Stimulated activated CD4-positive, alpha-beta T cell treated with anti-CD3 and anti-CD28 coated beads, Interleukin-4, amount 100 ng/mL, for 24 hours (primary cell): ENCODE measurements at regions not wholly inside any gene's neighbourhood (a gene's known extent, or its start where the extent isn't known, plus 50 kb on each side); places are given as distances from the start of the nearest gene placed in this dataset.
"Not testable (repeated sequence)": the region's sequence is repeated elsewhere in the genome, so short reads cannot be mapped to it uniquely, and the experiment has no call there.

Experiments used
- DNase-seq: peaks from one replicate; pipeline ENCODE4 v3.0.0-alpha.2; 2020

DNA sequence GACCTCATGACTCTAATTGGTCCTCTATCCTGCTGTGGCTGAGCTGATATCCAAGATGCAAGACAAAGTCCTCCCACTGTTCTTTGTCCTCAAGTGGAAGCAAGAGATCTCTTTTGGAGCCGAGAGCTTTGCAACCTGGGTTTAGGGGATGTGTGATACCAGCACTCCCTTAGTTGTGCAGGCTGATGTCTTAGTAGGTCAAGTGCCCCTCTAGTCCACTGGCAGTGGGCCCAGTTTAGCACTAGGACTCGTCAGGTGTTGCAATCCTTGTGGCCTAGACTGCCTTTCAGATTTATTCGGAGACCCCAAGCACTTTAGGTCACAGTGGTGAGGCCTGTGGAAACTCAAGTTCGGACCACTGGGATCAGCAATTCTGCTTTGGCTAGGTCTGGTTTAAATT is 64.0 kb downstream of the GPRASP3 start:
- no peak for DNase-seq

DNA sequence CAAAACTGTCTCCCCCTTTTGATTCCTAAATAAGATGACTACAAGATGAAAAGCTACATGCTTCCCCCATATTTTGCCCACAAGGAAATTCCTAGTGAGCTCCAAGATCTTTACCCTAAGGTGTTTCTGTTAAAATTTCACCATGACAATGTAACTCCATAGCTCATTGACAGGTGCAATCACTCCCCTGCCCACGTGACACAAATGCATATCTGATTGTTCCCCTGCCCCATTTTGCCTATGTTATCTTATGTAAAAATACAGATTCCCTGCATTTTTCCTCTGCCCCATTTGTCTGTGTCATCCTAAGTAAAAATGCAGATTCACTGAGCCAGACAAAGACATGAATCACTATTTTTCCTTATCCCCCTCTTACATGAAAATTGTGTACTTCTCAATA is 66.7 kb downstream of the GPRASP3 start:
- no peak for DNase-seq

DNA sequence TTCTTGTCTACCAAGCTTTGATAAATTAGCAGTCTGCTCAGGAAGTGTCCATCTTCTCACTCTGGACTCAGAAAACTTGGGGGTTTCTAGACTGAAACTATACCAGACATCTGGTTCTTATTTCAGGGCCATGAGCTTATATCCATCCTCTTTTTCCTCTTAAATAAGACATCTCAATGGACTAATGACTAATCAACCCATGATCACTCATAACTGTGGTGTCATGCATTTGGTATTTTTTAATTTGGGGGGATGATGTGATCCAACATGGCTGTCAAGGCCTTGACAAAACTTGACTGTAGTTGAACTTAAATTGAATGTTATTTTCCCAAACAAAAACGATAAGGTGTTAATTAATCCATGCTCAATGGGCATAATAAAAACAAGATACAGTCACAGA is 87.8 kb downstream of the GPRASP3 start:
- DNase-seq, result no peak

DNA sequence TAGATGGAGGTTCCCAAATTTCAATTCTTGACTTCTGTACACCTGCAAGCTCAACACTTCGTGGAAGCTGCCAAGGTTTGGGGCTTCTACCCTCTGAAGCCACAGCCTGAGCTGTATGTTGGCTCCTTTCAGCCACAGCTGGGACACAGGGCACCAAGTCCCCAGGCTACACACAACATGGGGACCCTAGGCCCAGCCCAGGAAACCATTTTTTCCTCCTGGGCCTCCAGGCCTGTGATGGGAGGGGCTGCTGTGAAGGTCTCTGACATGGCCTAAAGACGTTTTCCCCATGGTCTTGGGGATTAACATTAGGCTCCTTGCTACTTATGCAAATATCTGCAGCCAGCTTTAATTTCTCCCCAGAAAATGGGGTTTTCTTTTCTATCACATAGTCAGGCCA is 97.7 kb downstream of the GPRASP3 start:
- not testable (repeated sequence) for DNase-seq

DNA sequence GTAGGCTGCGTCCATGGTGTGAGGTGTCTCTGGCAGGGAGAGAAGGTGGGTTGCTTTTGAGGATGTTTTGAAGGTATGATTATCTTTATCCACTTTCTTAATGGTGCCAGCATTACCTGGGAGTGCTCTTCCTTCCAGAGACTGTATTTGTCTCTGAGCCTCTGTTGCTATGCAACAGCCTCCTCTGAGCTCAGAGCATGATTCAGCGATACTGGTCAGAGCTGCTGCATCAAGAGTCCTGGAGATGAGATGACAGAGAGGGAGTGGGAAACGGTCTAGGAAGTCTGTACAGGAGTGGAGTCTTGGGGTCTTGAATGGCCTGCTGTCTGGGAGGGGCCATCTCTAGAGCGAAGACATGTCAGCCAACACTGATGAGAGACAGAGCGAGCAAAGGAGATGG is 104.4 kb upstream of the RAB40AL start:
- no peak for DNase-seq

DNA sequence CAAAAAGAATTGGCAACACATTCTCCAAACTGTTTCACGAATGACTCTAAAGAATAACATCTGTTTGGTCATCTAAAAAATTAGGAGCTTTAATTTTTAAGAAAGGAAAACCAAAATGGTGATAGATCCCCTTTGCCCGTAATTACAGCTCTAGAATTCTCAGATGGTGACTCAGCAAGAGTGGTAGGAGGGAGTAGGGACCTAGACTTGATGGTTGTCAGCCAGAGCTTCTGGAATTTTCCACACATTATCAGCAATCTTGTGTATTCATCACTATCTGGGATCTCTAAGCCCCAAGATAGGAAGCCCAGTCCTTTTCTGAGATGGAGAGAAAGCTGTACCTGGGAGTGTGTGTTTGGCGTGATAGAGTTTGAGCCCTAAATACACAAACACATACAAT is 103.9 kb upstream of the RAB40AL start:
- DNase-seq, result no peak

DNA sequence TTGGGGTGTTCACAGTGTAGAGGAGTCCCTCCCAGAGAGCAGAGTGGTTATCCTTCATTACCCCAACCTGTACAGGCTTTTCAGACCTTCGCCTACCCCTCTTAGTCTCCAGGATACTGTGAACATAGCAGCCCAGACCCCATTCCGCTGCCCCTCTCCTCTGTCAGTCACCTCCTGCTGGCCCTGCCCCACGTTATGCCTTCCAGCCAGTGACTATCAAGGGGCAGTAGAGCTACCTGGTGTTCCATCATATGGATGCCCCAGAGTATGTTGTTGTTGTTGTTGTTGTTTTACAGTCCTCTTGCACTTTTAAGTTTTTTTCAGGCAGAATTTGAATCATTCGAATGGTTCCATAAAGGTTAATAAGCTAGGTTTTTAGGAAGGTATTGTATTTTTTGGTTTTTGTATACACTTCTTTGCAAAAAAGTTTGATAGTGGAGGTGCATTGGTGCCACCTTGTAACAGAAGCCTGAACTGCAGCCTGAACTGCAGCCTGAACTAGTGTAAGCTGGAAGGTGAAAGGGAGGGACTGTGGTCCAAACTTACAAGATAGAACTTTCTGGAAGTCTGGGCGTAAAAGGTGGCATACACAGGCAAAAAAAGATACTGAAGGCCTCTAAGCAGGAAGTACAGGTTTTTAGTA is 101.4 kb upstream of the RAB40AL start:
- DNase-seq, result no peak

DNA sequence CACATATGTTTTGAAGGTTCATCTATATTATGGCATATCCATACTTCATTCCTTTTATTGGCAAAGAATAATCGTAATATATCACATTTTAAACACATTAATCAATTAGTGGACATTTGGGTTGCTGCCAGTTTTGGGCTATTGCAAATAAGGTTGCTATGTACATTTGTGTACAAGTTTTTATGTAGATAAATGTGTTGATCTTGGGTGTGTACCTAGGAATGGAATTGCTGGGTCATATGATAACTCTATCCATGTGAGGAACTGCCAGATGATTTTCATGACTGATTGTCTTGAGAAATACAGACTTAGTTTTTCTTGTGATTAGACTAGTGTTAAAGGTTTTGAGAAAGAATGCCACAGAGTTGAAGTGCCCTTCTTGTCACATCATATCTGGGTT is 99.2 kb upstream of the RAB40AL start:
- DNase-seq, result no peak

DNA sequence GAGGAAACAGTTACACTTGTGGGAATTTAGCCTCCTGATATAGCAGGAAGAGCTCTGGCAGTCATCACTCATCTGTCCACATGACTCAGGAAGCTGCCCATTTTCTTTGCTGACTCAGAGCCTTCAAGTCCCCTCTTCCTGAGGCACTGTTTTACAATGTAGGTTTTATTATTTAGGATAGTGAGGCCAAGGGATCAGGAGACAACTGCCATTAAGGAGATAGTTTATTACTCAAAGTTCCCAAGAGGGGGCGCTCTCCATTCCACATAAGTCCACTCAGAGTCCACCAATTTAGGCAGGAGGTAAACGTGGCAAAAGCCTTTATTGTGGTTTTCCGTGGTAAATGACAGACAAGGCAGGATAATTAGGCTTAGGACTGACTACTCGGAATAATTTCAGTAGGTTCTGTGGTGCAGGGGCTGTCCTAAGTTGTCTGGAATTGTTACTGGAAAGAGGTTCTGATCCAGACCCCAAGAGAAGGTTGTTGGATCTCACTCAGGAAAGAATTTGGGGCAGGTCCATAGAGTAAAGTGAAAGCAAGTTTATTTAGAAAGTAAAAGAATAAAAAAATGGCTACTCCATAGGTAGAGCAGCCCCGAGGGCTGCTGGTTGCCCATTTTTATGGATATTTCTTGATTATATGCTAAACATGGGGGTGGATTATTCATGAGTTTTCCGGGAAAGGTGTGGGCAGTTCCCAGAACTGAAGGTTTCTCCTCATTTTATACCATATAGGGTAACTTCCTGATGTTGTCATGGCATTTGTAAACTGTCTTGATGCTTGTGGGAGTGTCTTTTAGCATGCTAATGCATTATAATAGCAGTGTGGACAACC is 96.0 kb upstream of the RAB40AL start:
- no peak for DNase-seq

DNA sequence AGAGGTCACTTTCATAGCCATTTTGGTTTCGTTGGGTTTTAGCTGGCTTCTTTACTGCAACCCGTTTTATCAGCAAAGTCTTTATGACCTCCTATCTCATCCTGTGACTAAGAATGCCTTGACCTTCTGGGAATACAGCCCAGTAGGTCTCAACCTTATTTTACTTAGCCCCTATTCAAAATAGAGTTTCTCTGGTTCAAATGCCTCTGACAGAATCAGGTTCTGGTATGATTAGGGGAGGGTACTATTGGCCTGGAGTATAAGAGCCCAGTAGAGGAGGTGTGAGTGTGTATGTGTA is 95.4 kb upstream of the RAB40AL start:
- no peak for DNase-seq

DNA sequence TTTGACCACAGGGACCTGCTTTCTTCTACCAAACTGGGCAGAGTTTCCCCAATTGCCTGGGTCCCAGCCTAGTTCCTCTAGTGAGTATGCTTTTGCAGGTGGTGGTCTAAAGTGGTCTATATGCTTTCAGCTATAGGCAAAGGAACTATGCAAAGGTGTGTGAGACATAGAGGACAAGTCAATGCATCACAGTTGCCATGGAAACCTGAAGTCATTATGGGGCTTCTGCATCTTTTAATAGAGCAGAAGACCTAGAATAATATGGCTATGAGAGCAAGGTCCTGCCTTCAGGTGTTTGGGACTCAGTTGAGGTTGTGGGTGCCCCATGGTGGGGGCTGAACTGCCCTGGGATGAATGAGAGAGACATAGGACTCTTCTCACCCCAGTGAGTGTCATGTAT is 92.1 kb upstream of the RAB40AL start:
- DNase-seq, result no peak

DNA sequence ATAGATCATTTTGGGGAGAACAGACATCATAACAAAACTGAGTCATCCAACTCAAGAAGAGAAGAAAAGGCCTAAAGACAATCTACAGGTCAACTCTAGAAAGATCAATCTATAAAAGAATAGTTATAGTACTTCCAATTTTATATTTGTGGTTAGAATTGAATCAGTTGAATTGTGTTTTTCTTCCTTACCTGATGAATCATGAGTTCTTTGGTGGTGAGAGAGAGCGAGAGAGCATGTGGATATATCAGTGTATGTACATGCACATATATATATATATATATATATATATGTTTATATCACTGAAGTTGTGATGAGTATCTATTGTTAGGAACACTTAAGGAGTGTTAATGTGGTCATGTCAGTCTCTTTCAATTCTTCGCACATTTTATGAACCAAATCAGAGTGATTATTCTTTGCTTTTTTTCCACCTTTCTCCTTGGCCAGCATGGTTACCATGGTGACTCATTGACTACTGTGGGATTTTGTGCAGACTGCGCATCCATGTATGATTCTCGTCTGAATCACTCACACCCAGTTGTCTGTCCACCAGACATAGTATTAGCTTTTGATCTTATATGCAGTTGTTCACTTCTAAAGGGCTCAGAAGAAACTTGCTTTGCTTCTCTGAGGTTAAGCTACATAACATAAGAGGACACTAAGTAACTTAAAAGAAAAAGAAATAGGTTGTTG is 90.4 kb upstream of the RAB40AL start:
- no peak for DNase-seq

DNA sequence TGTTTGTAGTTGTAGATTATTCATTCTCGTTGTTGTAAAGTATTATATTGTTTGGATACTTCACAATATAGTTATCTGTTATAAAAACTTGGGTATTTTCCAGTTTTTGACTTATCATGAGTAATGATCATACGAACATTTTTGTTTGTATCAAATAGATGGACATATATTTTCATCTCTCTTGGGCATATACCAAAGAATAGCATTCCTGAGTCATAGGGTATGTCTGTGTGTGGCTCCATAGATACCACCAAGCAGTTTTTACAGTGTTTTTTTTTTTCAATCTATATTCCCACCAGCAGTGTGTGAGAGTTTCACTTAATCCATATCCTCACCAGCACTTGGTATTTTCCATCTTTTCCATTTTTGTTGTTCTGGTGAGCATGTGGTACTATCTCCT is 89.7 kb upstream of the RAB40AL start:
- DNase-seq, result no peak

DNA sequence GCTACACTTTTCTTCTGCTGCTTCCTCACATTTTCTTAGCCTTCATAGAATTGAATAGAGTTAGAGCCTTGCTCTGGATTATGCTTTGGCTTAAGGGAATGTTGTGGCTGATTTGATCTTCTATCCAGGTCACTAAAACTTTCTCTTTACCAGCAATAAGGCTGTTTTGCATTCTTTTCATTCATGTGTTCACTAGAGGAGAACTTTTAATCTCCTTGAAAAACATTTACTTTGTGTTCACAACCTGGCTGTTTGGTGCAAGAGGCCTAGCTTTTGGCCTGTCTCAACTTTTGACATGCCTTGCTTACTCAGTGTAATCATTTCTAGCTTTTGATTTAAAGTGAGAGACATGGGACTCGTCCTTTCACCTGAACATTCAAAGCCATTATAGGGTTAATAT is 87.7 kb upstream of the RAB40AL start:
- DNase-seq, result no peak

DNA sequence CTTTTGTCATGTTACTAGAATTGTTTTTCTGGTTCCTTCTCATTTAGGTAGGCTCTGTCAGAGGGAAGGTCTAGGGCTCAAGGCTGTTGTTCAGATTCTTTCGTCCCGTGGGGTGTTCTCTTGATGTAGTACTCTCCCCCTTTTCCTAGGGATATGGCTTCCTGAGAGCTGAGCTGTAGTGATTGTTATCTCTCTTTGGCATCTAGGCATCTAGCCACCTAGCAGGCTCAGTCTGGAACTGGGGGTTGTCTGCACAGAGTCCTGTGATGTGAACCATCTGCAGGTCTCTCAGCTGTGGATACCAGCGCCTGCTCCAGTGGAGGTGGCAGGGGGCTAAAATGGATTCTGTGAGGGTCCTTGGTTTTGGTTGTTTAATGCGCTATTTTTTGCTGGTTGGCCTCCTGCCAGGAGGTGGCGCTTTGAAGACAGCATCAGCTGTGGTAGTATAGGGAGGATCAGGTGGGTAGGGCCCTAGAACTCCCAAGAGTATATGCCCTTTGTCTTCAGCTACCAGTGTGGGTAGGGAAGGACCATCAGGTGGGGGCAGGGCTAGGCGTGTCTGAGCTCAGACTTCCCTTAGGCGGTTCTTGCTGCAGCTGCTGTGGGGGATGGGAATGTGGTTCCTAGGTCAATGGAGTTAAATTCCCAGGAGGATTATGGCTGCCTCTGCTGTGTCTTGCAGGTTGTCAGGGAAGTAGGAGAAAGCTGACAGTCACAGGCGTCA is 78.1 kb upstream of the RAB40AL start:
- not testable (repeated sequence) for DNase-seq

DNA sequence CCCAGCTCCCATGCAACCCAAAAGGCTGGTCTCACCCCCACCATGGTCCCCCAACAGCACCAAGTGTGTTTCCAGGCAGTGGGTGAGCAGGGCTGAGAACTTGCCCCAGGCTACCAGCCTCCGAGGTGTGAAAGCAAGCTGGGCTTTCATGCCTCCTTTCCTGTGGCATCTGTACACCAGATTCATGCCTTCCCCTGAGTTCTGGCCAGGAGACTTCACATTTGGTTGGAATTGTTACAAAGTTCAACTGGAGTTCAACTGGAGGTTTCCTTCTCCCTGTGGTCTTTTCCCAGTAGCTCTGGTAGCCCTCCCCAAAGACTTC is 77.6 kb upstream of the RAB40AL start:
- no peak for DNase-seq

DNA sequence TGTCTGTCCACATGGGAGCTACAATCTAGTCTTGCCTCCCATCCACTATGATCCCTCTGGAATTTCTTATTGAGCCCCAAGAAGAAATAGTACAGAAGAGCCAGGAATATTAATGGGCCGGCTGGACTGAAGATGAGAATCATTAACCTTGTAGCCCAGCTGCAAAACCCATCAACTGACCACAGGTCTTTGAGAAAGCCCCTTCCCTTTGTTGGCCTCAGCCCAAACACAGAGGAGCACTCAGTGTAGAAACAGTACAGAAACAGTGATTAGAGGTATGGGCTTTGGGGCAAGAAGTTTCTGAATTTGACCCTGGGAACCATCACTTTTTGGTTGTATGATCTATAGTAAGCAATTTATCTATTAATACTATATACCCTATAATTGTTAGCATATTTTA is 76.8 kb upstream of the RAB40AL start:
- no peak for DNase-seq

DNA sequence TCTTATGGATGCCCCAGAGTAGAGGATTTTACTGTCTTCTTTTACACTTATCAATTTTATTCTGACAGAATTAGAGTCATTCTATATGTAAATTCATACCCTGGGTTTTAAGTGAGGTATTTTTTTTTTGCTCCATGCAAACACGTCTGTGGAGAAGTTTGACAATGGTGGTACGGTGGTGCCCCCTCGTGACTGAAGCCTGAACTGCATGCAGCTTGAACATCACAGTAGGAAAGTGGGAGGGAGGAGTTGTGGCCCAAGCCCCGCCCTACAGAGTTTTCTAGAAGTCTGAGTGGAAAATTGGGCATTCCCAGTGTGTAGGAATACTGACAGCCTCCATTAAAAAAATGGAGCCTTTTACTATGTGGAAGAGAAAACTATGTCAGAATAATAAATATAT is 73.3 kb upstream of the RAB40AL start:
- DNase-seq, result peak; percentile 80

DNA sequence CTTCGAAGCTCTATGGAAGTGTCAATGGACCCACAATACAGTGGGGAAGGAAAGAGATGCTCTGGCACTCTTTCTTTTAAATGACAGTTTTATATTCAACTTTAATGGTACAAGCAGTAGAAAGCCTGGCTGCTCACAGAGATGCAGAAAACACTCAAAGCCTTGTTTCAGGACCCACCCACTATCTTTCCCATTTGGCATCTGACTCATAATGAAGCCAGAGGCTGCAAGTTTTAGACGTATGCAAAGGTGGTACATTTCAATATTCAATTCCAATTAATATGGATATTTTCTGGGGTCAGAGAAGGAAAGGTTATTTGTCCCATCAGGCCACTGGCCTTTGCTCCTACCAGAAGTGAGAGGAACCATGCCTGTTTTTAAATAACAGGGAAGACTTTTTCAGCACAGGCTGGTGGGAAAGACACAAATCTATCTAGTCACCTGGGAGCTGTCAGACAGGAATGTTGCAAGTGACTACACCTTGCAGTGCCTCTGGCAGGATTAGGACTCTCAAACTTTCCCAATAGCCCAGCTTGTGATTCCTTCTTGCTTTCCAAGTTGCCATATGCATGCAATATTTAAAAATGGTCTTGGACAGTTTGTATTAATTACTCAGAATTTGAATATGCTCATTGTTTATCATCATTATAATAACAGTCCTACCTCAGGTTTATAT is 70.0 kb upstream of the RAB40AL start:
- DNase-seq, result no peak

DNA sequence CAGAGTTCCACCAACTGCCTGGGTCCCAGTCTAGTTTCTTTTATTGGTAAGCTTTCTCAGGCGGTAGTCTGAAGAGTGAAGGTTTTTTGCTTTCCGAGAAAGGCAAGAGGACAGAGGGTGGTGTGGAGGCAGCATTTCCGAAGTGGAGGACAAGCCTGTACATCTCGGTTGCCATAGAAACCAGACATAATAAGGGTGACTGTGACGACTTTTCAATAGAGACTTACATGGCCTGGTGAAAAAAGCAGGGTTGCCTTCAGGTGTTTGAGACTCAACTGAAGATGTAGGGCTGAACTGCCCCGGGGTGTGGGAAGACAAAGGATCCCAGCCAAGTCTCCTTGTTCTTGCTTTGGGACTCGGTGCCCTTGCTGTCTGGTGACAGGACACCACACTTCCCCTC is 53.6 kb upstream of the RAB40AL start:
- DNase-seq, result no peak
